Mucosa of rectum (tissue), 2 donors: ENCODE measurements at regions not wholly inside any gene's neighbourhood (a gene's known extent, or its start where the extent isn't known, plus 50 kb on each side); places are given as distances from the start of the nearest gene placed in this dataset.

Source experiments
- H3K27ac ChIP-seq, 2 donors: one replicate each; pipeline ENCODE4 v1.7.0; 2013; ENCODE audit warnings: inconsistent platforms in 2 of 2, low read depth in 2 of 2, low read length in 2 of 2
- H3K27me3 ChIP-seq, 2 donors: one replicate each; pipeline ENCODE4 v1.7.0; 2013; ENCODE audit warnings: low read length in 2 of 2; ENCODE audit not compliant: control insufficient read depth in 2 of 2, insufficient read depth in 2 of 2
- H3K36me3 ChIP-seq, 2 donors: one replicate each; pipeline ENCODE4 v1.7.0; 2013; ENCODE audit warnings: low read length in 2 of 2; ENCODE audit not compliant: control insufficient read depth in 2 of 2, insufficient read depth in 2 of 2
- H3K4me1 ChIP-seq, 2 donors: one replicate each; pipeline ENCODE4 v1.7.0; 2013; ENCODE audit warnings: low read length in 2 of 2, mild to moderate bottlenecking in 1 of 2; ENCODE audit not compliant: control insufficient read depth in 2 of 2, insufficient read depth in 2 of 2
- H3K4me3 ChIP-seq, 2 donors: one replicate each; pipeline ENCODE4 v1.7.0; 2013; ENCODE audit warnings: low read length in 2 of 2
- H3K9ac ChIP-seq, 2 donors: one replicate each; pipeline ENCODE4 v1.7.0; 2013; ENCODE audit warnings: low read length in 2 of 2, low read depth in 1 of 2, mild to moderate bottlenecking in 1 of 2
- H3K9me3 ChIP-seq, 2 donors: one replicate each; pipeline ENCODE4 v1.7.0; 2013; ENCODE audit warnings: low read length in 2 of 2; ENCODE audit not compliant: control insufficient read depth in 2 of 2
- donor health status: healthy.
- donor health status: Normal muscosa, but diverticular disease.

- Histone ChIP-seq H3K9ac (no peak overlapping the region), H3K27ac (no peak overlapping the region), H3K4me3 (no peak overlapping the region), H3K36me3 (no peaks in the 10 kb centered on the region), H3K4me1 (no peaks in the 10 kb centered on the region), H3K27me3 (no peaks in the 10 kb centered on the region), H3K9me3 (no peaks in the 10 kb centered on the region)
Observed at GRCh38 chr1:194930132-194930531, 1678.1 kb downstream of the KCNT2 start.

- Histone ChIP-seq H3K27ac (no peak overlapping the region), H3K27me3 (no peaks in the 10 kb centered on the region), H3K9me3 (no peaks in the 10 kb centered on the region), H3K36me3 (no peaks in the 10 kb centered on the region), H3K9ac (no peak overlapping the region), H3K4me3 (no peak overlapping the region), H3K4me1 (no peaks in the 10 kb centered on the region)
Observed at GRCh38 chr1:194929357-194929756, 1678.9 kb downstream of the KCNT2 start.

- no peak overlapping the region for H3K27ac ChIP-seq
- no peaks in the 10 kb centered on the region for H3K27me3 ChIP-seq
- H3K9ac ChIP-seq, result no peak overlapping the region
- no peaks in the 10 kb centered on the region for H3K4me1 ChIP-seq
- no peak overlapping the region for H3K4me3 ChIP-seq
- no peaks in the 10 kb centered on the region for H3K9me3 ChIP-seq
- H3K36me3 ChIP-seq, result no peaks in the 10 kb centered on the region
Observed at GRCh38 chr1:194919146-194919545, 1689.1 kb downstream of the KCNT2 start.

GRCh38 chr1:194917769-194918168, 1690.5 kb downstream of the KCNT2 start:
- H3K27me3 ChIP-seq, result no peaks in the 10 kb centered on the region
- no peak overlapping the region for H3K27ac ChIP-seq
- no peaks in the 10 kb centered on the region for H3K36me3 ChIP-seq
- H3K9ac ChIP-seq, result no peak overlapping the region
- H3K4me1 ChIP-seq, result no peaks in the 10 kb centered on the region
- no peak overlapping the region for H3K4me3 ChIP-seq
- H3K9me3 ChIP-seq, result no peaks in the 10 kb centered on the region

GRCh38 chr1:194908643-194909042, 1699.6 kb downstream of the KCNT2 start:
- no peaks in the 10 kb centered on the region for H3K36me3 ChIP-seq
- H3K9me3 ChIP-seq, result no peaks in the 10 kb centered on the region
- no peak overlapping the region for H3K4me3 ChIP-seq
- H3K4me1 ChIP-seq, result no peaks in the 10 kb centered on the region
- no peak overlapping the region for H3K9ac ChIP-seq
- no peak overlapping the region for H3K27ac ChIP-seq
- H3K27me3 ChIP-seq, result no peaks in the 10 kb centered on the region

GRCh38 chr1:194903524-194903923, 1704.7 kb downstream of the KCNT2 start:
- Histone ChIP-seq H3K27me3 (no peaks in the 10 kb centered on the region), H3K9ac (no peak overlapping the region), H3K4me3 (no peak overlapping the region), H3K4me1 (no peaks in the 10 kb centered on the region), H3K36me3 (no peaks in the 10 kb centered on the region), H3K9me3 (no peaks in the 10 kb centered on the region), H3K27ac (no peak overlapping the region)

GRCh38 chr1:194889310-194889709, 1702.9 kb upstream of the B3GALT2 start:
- H3K9me3 ChIP-seq, result no peaks in the 10 kb centered on the region
- no peaks in the 10 kb centered on the region for H3K4me1 ChIP-seq
- H3K4me3 ChIP-seq, result no peak overlapping the region
- H3K36me3 ChIP-seq, result no peaks in the 10 kb centered on the region
- no peak overlapping the region for H3K9ac ChIP-seq
- no peaks in the 10 kb centered on the region for H3K27me3 ChIP-seq
- no peak overlapping the region for H3K27ac ChIP-seq

GRCh38 chr1:194870860-194871259, 1684.4 kb upstream of the B3GALT2 start:
- H3K36me3 ChIP-seq, result no peaks in the 10 kb centered on the region
- H3K27ac ChIP-seq, result no peak overlapping the region
- H3K4me3 ChIP-seq, result no peak overlapping the region
- no peaks in the 10 kb centered on the region for H3K4me1 ChIP-seq
- H3K9me3 ChIP-seq, result no peaks in the 10 kb centered on the region
- no peaks in the 10 kb centered on the region for H3K27me3 ChIP-seq
- H3K9ac ChIP-seq, result no peak overlapping the region

- no peak overlapping the region for H3K4me3 ChIP-seq
- no peaks in the 10 kb centered on the region for H3K9me3 ChIP-seq
- no peak overlapping the region for H3K27ac ChIP-seq
- H3K36me3 ChIP-seq, result no peaks in the 10 kb centered on the region
- no peaks in the 10 kb centered on the region for H3K27me3 ChIP-seq
- H3K9ac ChIP-seq, result no peak overlapping the region
- no peaks in the 10 kb centered on the region for H3K4me1 ChIP-seq
Observed at GRCh38 chr1:194866153-194866552, 1679.7 kb upstream of the B3GALT2 start.

- Histone ChIP-seq H3K4me3 (no peak overlapping the region), H3K36me3 (no peaks in the 10 kb centered on the region), H3K4me1 (no peaks in the 10 kb centered on the region), H3K27ac (no peak overlapping the region), H3K9me3 (no peaks in the 10 kb centered on the region), H3K27me3 (no peaks in the 10 kb centered on the region), H3K9ac (no peak overlapping the region)
Observed at GRCh38 chr1:194865383-194865782, 1679.0 kb upstream of the B3GALT2 start.

GRCh38 chr1:194862129-194862528, 1675.7 kb upstream of the B3GALT2 start:
- H3K4me1 ChIP-seq, result no peaks in the 10 kb centered on the region
- no peaks in the 10 kb centered on the region for H3K9me3 ChIP-seq
- no peak overlapping the region for H3K9ac ChIP-seq
- H3K27me3 ChIP-seq, result no peaks in the 10 kb centered on the region
- H3K4me3 ChIP-seq, result no peak overlapping the region
- H3K36me3 ChIP-seq, result no peaks in the 10 kb centered on the region
- no peak overlapping the region for H3K27ac ChIP-seq
